Muscle of arm (tissue), 1 donor: ENCODE measurements at regions not wholly inside any gene's neighbourhood (a gene's known extent, or its start where the extent isn't known, plus 50 kb on each side); places are given as distances from the start of the nearest gene placed in this dataset.
"Not testable (repeated sequence)": the region's sequence is repeated elsewhere in the genome, so short reads cannot be mapped to it uniquely, and the experiment has no call there.

Experiments
- DNase-seq: peaks from one replicate; pipeline ENCODE4 v3.0.0-alpha.2; 2013

DNA sequence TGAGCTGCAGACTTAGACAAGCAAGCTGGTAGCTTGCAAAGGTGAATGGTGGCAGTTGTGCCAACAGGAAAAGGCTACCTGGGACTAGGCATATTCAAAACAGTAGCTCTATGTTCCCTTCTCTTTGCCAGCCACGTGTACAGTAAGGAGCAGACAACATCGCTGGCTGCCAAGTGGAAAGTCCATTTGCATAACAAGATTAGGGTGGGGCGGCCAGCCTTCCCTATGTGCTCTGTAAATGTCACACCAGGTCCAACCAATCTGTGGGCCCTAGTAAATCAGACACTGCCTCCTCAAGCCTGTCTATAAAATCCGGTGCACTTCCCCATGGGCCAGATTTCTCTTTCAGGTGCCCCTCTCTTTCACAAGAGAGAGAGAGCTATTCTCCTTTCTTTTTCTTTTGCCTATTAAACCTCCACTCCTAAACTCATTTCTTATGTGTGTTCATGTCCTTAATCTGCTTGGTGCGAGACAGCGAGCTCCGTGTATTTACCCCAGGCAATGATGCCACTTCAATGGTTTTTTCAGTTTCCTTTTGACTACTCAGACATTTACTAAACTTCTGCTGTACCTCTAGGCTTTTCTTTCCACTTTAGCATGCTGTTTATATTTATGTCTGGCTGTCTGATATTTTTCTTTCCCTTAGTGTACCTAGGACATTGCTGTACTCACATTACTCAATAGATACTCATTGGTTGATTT is 297.4 kb upstream of the GCFC2 start:
- no peak for DNase-seq

DNA sequence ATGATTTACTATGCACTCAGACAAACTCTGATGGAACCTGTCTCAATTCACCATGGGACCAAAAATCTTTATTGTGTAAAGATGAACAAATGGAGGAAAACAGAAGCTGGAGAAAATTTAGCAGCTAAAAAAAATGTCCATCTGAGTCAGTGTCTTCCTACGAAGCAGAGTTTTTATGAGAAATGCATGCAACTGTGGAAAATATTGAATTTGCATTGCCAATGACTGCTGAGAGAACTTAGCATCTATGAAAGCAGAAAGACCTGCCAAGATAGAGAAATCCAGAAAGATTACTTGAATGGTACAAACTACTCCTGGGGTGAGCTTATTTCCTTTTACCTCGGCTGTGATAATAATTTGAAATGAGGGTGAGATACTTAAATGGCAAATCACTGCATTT is 289.7 kb upstream of the GCFC2 start:
- no peak for DNase-seq

DNA sequence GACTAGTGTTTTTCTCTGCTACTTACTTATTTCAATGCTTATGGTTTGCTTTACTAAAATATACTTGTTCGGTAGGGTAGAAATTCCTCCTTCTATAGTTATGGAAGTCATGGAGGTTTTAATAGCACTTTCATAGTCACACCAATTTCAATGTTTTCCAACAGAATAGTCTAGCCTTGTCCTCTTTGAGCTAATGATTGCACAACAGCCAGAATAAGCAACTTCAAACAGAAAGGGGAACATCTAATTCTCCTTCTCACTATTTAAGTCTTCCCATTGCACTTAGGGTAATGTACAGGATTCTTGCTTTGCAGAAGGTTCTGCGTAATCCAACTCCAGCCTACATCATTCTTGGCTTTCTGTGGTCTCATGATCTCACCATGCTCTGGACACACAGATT is 287.7 kb upstream of the GCFC2 start:
- no peak for DNase-seq

DNA sequence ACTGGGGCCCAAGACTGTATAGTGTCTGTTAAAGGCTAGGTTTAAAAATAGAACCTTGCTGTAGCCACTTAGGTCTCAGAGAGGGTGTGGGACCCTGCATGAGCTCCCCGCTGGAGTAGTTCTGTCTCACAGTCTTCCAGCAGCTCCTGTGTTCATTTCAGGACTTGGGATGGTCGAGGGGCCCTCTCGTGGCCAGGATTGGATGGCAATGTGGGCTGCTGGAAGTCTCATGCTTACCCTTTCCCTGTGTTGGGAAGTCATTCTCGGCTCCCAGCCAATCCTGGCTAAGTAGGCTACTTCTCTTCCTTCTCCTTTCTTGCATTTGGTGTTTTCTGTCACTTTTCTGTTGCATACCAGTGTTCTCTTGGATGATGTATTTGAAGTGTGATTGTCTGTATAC is 284.0 kb upstream of the GCFC2 start:
- DNase-seq = no peak

DNA sequence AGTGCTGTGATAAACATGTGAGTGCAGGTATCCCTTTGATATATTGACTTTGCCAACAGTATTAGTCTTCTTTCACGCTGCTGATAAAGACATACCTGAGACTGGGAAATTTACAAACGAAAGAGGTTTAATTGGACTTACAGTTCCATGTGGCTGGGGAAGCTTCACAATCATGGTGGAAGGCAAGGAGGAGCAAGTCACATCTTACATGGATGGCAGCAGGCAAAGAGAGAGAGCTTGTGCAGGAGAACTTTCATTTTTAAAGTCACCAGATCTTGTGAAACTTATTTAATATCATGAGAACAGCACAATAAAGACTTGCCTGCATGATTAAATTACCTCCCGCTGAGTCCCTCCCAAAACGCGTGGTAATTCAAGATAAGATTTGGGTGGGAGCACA is 277.9 kb upstream of the GCFC2 start:
- not testable (repeated sequence) for DNase-seq

DNA sequence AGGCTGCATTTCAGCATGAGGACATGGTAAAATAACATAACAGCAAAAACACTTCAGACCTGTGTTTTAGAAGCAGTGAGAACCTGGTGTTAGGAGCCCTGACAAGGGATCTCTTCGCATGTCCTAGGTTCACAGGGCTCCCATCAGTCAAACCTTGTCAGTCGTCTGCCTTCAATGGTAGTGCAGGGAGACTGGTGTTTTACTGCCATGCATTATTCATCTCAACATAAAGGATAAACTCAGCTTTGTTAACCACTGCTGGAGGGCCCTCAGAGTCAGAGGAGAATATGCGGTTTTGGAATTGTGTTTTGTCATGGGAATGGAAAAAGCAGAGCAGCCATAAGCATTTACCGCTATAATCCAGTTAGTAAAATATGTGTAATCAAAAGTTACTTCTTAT is 275.9 kb upstream of the GCFC2 start:
- no peak for DNase-seq

DNA sequence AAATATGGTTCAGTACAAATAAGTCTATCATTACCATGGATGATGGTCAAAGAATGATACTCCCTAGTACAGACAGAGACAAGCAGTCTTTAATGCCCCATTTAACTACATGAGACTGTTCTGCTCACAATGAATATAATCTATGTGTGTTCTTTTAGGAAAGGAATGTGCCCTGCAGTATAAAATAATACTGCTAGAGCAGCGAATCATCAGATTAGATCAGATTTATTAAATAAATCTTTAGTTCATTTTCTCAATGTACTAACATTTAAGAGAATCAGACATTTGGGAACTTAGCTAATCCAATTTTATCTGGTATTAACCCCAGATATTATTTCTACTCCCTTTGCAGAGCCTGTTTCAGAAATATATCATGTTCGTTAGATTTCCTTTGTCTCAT is 272.0 kb upstream of the GCFC2 start:
- DNase-seq = no peak

DNA sequence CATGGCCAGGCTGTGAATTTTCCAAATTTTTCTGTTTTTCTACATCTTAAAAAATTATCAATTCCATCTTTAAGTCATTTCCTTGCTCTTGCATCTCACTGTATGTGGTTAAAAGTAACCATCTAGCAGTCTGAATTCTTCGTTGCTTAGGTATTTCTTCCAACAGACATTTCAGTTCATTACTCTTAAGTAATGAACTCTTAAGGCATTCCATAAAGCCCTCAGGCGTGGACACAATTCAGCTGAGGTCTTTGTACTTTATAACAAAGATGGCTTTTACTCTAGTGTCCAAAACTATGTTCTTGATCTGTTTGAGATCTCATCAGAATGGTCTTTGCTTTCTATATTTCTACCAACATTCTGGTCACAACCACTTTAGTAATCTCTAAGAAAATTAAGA is 253.9 kb upstream of the GCFC2 start:
- DNase-seq = no peak

DNA sequence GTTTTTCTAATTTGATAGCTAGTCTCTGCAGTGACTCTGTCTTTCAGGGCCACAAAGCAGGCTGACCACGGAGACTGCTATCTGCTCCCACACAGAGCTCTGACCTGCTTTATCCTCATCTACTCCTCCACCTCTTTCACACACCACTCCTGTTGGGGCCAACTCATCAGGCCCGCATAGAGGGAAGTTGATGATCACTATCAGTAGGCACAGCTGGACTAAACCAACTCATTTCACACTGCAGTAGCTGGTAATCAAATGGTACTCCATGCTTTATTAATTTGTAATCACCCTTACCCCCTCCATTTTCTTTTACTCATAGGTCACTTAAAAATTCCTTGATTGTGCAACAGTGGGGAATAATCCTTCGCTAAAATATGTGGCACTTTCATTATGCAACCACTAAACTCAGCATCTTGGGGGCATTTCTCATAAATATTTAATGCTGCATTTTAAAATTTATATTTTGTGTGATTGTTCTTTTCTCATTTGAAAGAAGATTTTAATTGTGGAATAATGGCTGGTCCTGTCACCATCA is 249.8 kb upstream of the GCFC2 start:
- no peak for DNase-seq

DNA sequence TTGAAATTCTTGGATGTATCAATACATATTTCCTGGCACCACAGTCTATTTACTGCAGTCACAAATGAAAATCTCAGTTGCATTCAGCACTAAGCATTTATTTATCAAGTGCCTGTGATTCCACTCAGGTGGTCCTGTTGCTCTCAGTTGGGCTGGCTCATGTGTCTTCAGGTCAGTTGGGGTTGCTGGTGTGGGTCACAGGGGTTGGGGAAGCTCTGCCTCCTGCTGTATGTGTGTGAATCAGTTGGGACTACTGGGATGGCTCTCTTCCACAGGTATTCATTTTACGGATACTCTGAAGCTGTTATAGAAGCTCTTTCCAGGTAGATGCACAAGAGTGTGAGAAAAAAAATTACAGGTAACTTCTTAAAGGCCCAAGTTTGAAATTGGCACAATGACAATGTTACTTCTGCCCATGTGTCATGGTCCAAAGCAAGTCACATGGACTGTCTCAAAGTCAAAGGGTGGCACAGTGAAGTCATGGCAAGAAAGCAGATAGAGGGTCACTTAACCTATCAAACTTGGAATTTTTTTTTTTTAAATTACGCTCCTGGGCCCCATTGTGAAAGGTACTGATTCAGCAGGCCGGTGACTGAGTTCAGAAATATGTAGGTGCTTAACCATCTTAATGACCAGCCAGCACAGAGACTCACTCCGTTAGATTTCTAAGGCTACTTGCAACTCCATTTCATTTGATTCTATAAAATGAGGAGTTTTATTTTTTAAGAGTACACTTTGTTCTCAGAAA is 249.2 kb upstream of the GCFC2 start:
- no peak for DNase-seq

DNA sequence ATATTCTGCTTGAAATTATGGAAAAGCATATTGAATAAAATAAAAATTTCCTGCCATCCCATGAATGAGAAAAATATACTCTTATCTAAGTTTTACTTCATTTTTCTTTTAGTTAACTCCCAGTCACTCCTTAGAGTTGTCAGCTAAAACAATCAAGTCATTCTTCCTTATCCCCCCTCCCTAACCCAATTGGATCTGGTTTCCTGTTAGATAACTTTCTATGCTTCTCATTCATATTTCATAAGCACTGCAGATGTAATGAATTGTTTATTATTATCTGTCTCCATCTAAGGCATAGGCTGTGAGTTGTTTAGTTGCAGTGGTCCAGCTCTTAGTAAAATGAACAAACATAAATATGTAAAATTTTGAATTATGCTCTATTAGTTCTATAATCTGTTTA is 244.0 kb upstream of the GCFC2 start:
- DNase-seq = no peak

DNA sequence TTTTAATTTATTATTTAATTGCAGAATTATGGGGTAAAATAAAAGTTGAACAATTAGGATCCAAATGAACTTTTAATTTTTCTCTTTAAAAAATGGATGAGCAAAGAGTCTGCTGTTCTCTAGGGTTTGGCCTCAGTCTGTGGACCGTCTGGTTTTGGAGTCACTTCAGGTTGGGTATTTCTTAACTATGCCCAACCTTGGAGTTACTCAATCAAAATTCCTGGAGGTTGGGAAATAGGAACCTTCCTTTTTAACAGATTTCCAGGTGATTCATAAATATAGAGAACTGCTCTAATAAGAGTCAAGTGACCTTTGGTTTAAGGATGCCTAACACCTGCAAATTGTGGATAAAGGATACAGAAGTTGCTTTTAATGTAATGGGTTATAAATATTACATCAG is 241.5 kb upstream of the GCFC2 start:
- DNase-seq = no peak

DNA sequence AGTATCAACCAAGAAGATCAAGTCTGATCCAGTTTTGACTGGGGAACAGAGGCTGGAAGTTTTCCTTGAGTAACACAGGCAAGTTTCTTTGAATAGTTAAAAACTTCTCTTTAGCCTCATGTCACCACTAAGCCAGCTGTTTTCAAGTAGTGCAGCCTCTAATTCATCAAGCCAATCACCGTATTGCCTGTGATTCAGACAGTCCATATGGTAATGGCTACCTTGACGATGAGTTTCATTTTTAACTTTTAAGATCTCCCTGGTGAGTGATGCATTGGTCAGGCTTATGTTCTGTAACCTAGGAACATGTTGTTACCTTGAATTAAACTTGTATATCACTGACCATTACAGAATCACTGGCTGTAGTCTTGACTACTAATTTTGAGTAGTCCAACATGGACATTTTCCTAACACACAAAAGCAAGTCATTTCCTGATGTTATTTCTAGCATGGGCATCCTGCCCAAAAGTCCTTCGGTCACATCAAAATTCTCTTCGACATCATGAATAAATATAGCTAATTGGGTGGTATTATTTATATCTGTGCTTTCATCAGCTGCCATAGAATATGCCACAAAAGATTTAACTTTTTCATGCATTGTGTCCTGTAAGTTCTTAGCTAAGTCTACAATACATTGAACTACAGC is 238.8 kb upstream of the GCFC2 start:
- DNase-seq = no peak

DNA sequence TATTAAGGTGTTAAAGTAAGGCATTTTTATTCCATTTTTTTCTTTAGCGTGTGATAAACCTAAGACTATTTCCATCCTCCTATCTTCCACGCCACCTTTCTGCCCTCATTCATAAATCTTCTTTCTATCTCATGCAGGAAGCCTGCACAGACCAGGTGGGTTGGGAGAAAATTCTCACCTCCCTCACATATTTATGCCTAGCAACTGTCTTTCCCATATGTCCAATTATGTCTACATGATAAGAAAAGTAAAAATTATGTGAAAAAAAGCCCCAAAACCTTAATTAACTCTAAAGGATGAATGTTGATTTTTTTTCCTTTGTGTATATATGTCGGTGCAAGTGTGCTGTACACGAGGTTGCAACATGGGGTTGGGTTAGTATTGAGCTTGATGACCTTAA is 225.6 kb upstream of the GCFC2 start:
- DNase-seq = no peak

DNA sequence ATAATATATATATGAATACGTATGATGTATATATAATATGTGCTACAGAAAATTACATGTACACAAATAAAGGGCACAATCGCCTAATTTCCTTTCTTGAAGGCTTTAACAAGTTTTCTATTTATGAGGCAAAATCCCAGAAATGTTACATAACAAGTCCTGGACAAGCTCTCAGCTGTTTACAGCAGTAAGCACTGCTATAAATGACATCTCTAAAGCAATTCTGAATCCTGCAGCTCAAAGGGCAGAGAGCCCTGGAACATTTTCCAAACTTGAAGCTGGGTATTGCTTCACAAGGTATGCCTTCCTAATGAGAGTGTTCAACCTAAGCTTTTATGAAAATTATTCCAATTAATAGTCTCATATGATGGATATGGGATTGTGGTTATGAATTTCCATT is 222.3 kb upstream of the GCFC2 start:
- no peak for DNase-seq

DNA sequence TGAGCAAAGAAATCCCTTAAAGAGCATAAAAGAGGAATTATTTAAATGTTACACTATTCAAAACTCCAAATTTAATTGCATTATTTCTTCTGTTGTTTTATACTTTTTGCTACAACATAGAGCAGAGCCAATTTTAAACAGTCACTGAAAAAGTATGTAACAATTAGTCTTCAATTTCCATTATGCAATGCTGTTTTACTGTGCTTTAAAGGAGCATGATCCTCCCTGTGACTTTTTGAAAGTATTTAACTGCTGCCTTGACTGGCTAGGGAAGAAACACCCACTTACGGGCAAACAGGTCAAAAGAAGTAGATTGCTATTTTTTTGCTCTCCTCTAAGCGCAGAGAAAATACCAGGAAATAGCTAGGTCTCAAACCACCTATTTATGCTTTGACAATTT is 217.4 kb upstream of the GCFC2 start:
- DNase-seq = no peak

DNA sequence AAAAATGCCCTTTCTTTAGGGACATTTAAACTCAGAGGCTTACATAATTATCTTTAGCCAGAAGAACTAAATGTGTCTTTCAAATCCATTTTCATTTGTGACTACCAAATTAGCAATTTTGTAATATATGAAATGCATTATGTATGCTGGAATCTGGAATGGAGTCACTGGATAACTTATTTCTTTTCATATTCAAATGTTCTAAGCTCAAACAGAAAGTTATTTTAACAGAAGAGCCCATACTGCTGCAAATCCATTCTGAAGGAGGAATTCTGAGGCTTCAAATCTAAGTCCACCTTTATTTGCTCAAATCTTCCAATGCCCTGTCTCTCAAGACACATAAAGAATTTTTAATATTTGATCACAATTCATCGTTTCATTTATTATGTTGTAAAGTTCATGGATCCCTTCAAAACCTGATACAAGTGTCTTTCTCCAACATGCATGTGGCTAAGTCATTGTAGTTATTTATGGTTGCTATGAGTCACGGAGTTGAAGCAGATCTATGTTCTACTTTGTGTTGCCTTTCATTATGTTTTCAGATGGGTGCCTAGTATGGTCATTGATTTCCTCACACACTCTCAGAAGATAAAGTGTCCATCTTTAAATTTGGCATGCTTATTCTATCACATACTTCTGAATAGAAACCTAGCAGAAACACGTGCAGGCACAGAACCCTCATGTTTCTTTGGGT is 214.8 kb upstream of the GCFC2 start:
- no peak for DNase-seq

DNA sequence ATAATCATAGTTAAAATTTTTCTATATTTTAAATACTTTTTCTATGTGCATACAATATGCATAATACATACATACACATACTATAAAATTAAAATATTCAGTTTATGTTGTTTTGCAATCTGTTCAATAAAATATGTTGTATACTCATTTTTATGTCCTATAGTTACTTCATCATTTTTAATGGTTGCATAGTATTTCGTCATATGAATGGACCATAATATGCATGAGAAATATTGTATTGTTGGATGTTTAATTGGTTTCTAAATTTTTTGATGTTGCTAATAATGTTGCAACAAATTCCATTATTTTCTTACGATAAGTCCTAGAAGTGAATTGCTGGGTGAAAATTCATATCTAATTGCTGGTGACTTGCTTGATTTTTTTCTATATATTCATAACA is 211.5 kb upstream of the GCFC2 start:
- DNase-seq = no peak

DNA sequence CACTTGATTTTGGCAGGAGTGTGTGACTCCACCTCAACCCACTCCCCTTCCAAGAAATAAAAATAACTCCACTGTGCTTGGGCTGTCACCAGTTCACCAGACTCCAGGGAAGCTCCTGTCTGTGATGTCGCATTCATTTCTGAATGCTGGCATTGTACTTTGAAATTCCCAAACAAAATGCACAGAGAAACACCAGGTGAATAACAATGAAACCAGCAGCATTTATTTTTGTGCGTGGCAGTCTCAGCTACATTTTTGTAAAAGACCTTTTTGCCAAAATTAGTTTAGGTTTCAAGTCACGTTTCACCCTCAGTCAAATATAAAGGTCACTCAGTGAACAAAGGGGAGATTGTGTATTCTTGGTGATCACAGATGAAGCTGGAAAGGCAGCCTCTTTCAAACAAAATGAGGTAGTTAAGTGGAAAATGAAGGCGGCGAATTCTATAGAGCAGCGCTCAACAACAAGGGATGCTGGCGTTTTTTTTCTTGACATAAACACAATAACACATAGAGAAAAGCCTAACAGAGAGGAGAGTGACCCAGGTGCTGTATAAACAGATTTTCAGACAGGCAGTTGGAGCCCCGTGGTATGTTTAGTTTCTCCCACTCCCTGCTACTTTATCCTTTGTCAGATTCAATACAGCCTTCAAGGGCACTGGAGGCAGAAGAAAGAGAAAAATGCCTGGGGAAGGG is 210.3 kb upstream of the GCFC2 start:
- no peak for DNase-seq

DNA sequence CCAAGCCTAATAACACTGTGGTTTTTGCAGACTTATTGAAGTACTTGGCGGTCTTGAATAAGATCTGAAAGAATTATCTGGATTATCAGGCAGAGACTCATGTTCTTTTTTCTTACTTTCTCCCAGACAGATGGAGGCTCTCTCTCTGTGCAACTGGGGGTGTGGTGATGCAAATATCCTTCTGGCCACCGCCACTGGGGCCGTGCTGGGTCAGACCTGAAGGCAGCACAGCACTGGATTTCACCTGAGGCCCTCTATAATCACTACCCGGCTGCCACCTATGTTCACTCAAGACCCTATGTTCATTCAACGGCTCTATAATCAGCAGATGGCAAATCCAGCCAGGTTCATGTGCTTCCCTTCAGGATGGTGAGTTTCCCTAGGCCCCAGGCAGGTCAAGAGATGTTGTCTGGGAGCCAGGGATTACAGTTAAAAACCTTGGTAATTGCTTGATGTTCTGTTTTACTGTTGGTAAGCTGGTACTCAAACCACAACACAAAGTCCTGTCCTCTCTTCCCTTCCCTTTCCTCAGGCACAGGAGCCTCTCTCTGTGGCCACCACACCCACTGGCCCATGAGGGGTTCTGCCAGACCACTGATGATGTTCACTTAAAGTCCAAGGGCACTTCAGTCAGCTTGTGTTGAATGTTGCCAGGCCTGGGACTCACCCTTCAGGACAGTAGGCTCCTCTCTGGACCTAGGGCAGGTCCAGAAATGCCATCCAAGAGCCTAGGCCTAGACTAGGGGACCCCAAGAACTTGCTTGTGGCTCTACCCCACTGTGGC is 205.3 kb upstream of the GCFC2 start:
- DNase-seq = no peak

DNA sequence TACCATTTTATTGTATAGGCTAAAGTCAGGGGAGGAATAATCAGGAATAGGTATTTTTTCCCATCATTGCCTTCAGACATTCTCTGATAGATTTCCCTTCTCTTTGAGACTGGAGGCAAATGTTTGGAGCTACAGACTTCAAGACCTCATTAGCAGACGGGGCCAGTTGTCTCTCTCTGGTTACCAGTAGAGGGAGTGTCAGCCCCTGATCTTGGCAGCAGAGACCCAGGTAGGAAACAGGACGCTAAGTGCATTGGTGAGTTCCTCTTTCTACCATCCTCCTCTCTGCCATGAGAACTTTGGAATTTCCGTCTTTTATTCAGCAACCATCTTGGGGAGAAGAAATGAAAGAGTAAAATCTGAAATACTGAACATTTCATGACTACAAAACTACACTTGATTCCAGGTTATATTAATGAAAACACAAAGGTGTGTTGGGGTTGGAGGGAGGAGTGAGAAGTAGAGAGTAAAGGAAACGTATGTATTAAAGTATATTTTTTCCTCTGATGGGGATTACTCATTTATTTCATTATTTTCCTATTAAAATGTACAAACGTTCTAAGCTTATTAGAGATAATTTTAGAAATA is 186.2 kb upstream of the GCFC2 start:
- DNase-seq = peak; percentile 1
